Thoracic aorta (tissue), 2 donors: ENCODE measurements at regions not wholly inside any gene's neighbourhood (a gene's known extent, or its start where the extent isn't known, plus 50 kb on each side); places are given as distances from the start of the nearest gene placed in this dataset.

Experiments used
- ATAC-seq: fragments of 150-250 bp; one replicate; pipeline ENCODE4 v1.8.0; 2017; ENCODE audit warnings: low read depth; ENCODE audit not compliant: insufficient number of reproducible peaks, low FRiP score
- DNase-seq: peaks from one replicate; pipeline ENCODE4 v3.0.0-alpha.2; 2020; ENCODE audit warnings: low spot score
- H3K27ac ChIP-seq, 2 donors: fragments of 200-600 bp; sonication (generic); 1 replicate in 1 of 2; 2 replicates in 1 of 2; pipeline ENCODE4 v1.5.1; 2016; ENCODE audit warnings: mild to moderate bottlenecking in 2 of 2, moderate library complexity in 2 of 2
- H3K27me3 ChIP-seq: fragments of 200-600 bp; sonication (generic); replicated peaks from 2 replicates; pipeline ENCODE4 v1.6.0; 2016; ENCODE audit warnings: mild to moderate bottlenecking; ENCODE audit not compliant: insufficient read depth
- H3K36me3 ChIP-seq: fragments of 200-600 bp; sonication (generic); one replicate; pipeline ENCODE4 v1.5.1; 2016
- H3K4me1 ChIP-seq, 2 donors: fragments of 200-600 bp; sonication (generic); 1 replicate in 1 of 2; 2 replicates in 1 of 2; pipeline versions ENCODE4 v1.5.1 to v1.6.0; 2016; ENCODE audit warnings: low read depth in 2 of 2, mild to moderate bottlenecking in 1 of 2; ENCODE audit not compliant: control insufficient read depth in 1 of 2
- H3K4me3 ChIP-seq: fragments of 200-600 bp; sonication (generic); 2 replicates; pipeline ENCODE4 v1.5.1; 2016; ENCODE audit warnings: mild to moderate bottlenecking
- H3K9me3 ChIP-seq: fragments of 200-600 bp; sonication (generic); 2 replicates; pipeline ENCODE4 v1.5.1; 2016
- TF ChIP-seq, protein P1 (sequence below): fragments of 200-600 bp; sonication (generic); IDR thresholded peaks from one replicate; pipeline ENCODE4 v1.5.1; 2019; ENCODE audit warnings: antibody characterized with exemption

DNA sequence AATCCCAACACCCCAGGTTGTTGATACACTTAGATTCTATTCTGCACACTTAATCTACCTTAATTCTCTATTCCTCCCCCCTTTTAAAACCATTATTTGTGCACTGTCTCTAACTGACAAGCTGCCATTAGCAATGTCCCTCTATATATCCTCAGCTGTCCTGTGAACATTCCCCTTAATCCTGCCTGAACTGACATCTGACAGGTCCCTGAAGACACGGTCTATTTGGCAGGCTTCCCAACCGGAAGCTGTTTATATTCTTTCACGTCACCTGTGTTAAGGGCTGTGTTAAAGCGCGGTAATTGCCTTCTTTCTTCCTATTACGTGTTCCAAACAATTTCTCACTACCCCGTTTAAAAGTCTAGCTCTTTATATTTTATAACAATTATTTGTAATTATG lies 277.3 kb downstream of the CDH9 start:
- no peaks in the 10 kb centered on the region for H3K4me1 ChIP-seq
- H3K4me3 ChIP-seq: no peak overlapping the region
- DNase-seq (no peak), ATAC-seq (no peak)
- no peaks in the 10 kb centered on the region for H3K9me3 ChIP-seq
- no peaks in the 10 kb centered on the region for H3K36me3 ChIP-seq
- no peaks in the 10 kb centered on the region for H3K27me3 ChIP-seq
- no peak overlapping the region for H3K27ac ChIP-seq
- TF ChIP-seq, protein P1, sequence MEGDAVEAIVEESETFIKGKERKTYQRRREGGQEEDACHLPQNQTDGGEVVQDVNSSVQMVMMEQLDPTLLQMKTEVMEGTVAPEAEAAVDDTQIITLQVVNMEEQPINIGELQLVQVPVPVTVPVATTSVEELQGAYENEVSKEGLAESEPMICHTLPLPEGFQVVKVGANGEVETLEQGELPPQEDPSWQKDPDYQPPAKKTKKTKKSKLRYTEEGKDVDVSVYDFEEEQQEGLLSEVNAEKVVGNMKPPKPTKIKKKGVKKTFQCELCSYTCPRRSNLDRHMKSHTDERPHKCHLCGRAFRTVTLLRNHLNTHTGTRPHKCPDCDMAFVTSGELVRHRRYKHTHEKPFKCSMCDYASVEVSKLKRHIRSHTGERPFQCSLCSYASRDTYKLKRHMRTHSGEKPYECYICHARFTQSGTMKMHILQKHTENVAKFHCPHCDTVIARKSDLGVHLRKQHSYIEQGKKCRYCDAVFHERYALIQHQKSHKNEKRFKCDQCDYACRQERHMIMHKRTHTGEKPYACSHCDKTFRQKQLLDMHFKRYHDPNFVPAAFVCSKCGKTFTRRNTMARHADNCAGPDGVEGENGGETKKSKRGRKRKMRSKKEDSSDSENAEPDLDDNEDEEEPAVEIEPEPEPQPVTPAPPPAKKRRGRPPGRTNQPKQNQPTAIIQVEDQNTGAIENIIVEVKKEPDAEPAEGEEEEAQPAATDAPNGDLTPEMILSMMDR: no peak

GRCh38 chr5:26757941-26758340 lies 280.4 kb downstream of the CDH9 start:
- ATAC-seq: no peak

GRCh38 chr5:26749829-26750228 lies 288.6 kb downstream of the CDH9 start:
- Histone ChIP-seq H3K4me1 (no peaks in the 10 kb centered on the region), H3K27me3 (no peaks in the 10 kb centered on the region), H3K4me3 (no peak overlapping the region), H3K27ac (no peak overlapping the region), H3K9me3 (no peaks in the 10 kb centered on the region), H3K36me3 (no peaks in the 10 kb centered on the region)
- DNase-seq (no peak), ATAC-seq (no peak)
- TF ChIP-seq, protein P1: no peak

More at GRCh38 chr5:26757941-26758340, 280.4 kb downstream of the CDH9 start:
- Histone ChIP-seq H3K9me3 (no peaks in the 10 kb centered on the region), H3K27ac (no peak overlapping the region), H3K4me3 (no peak overlapping the region), H3K36me3 (no peaks in the 10 kb centered on the region), H3K27me3 (no peaks in the 10 kb centered on the region), H3K4me1 (no peaks in the 10 kb centered on the region)
- DNase-seq: no peak
- TF ChIP-seq, protein P1: no peak

DNA sequence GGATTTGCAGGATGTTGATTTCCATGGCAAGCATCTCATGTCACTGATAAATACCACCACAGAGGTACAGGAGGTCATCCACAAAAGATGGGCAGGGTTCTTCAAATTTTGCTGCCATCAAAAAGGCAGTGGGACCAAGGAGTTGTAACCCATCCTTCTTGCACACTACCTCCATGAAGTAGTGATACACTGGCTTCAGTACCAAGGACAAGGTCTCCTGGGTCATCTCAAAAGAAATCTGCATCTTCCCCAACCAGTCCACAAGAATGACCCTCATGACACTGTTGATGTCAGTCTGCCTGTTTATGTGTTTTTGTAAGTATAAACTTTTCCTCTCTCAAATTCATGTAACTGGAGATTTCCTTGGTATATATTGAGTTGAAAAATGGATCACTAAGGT lies 298.2 kb downstream of the CDH9 start:
- DNase-seq (no peak), ATAC-seq (no peak)
- Histone ChIP-seq H3K27me3 (no peaks in the 10 kb centered on the region), H3K27ac (no peak overlapping the region), H3K4me3 (no peak overlapping the region), H3K9me3 (no peaks in the 10 kb centered on the region), H3K36me3 (no peaks in the 10 kb centered on the region), H3K4me1 (no peaks in the 10 kb centered on the region)
- TF ChIP-seq, protein P1: no peak

DNA sequence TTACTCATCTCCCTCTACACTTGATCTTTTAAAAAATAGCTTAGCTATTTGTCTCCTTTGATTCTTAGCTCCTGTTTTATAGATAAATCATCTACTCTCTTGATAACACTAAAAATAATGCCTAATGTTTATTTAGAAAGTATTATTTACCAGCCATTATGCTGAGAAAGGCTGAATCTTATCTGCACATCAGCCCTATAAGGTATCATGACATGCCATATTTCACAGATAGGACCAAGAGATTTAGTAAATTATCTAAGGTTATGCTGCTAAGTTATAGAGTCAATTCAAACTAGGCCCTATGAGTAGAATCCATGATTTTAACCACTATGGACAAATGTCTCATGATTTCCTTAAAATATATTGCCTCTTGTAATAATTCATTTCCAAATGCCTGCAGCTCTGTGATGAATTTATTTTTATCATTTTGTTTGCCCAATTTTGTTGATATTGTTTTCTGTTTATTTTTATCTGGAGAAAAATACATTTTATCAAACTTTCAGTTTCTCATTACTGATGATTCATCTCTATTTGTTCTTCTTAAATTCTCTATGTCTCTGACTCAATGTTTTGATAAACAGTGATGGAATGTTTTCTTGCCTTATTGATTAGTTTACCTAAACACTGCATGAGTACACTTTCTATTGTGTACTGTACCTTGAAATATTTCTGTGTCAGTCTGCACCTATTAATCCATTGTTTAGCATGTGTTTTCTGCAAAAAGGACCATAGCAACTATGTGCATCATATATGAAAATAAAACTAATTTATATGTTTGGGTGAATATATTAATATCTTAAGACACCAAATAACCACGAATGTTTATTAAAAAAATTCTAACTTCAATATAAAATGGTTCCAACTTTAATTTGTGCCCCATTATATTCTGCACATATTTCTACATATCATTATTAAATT lies 300.8 kb downstream of the CDH9 start:
- ATAC-seq: no peak
- no peaks in the 10 kb centered on the region for H3K9me3 ChIP-seq
- H3K27ac ChIP-seq: no peak overlapping the region
- TF ChIP-seq, protein P1: no peak
- no peaks in the 10 kb centered on the region for H3K36me3 ChIP-seq
- no peaks in the 10 kb centered on the region for H3K4me1 ChIP-seq
- no peaks in the 10 kb centered on the region for H3K27me3 ChIP-seq
- H3K4me3 ChIP-seq: no peak overlapping the region
- DNase-seq: no peak
